Stimulated activated CD4-positive, alpha-beta T cell treated with anti-CD3 and anti-CD28 coated beads, Interleukin-12 subunit alpha, Interleukin-12 subunit beta, amount 100 ng/mL, for 24 hours (primary cell): ENCODE measurements at regions not wholly inside any gene's neighbourhood (a gene's known extent, or its start where the extent isn't known, plus 50 kb on each side); places are given as distances from the start of the nearest gene placed in this dataset.

ENCODE experiments used
- DNase-seq, 2 experiments: peaks; one replicate each; pipeline ENCODE4 v3.0.0-alpha.2; 2020; ENCODE audit warnings: low read depth in 2 of 2

DNA sequence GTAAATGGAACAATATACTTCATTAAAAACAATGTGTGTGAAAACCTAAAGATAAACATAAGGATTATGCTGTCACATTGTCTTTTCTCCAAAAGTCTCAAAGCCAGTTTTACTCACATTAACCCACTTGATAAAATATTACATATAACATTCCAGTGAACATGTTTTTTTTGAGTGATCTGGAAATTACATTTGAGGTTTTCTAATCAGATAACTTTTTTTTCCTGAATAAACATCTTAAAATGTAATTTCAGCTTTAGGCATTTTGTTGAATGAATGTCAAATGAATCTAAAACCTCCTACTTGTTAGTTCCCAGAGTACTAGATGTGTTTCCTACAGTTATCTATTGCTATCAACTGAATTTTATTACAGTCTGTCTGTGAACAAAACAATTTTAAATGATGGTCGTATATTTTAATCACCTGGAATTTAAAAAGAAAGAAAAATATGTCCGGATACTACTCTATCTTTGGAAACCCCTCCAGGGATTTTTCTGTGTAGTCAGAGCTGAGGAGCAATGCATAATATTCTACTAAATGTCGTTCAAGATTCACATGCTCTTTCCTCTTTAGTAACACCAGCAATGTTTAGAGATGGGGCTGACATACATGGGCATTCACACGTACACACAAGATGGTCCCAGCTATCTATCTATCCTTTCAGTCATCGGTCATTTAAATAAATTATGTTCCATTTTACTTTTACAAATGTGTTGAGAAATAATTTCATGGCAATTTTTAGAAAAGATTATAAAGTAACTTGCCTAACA, 283.9 kb downstream of the KLF12 start:
- DNase-seq: no peak

DNA sequence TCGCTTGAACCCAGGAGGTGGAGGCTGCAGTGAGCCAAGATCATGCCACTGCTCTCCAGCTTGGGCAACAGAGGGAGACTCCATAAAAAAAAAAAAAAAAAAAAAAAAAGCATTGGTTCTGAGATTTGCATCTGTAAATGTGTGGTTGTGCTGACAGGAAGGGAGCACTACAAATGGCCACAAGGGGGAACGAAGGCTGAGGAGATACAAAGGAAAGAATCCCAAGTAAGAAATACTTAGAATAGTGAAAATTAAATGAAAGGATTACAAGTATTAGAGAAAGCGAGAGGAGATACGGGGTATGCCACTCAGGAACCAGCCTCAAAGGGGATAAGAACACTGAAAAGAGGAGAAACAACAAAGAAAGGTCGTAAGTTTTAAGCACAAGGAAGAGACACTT, 284.9 kb downstream of the KLF12 start:
- DNase-seq: no peak

DNA sequence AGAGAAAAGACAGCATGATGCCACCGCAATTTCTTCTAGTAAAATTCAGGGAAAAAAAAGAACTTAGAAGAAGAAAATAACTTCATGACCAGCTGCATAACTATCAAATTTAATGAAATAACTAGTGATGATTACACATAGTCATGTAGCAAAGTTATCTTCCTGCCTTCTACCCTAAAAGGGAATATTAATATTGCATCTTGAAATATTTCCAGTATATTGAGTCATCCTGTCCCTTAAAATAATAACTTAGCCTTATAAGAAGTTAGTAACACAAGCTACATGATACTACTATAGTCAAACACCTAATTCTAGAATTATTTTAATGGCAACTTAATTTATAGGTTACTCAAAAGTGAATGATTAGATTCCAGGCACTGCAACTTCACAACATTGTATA, 289.2 kb downstream of the KLF12 start:
- DNase-seq: no peak

DNA sequence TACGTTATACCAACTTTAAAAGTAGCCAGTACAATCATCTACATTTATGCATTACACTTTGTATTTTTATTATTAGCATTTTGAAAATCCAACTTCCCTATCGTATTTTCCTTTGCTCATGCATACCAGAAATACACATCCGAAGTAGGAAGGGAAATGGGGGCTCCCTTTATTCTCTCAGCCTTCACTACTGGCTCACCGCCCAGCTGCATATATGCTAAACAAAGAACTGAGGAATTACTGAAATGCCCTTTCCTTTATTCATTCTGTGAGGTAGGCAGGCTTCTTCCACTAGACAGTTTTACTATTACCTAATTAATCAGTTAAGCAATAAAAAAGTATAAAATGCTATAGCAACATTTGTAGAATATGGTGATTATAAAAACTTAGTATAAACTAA, 291.6 kb downstream of the KLF12 start:
- DNase-seq: no peak

DNA sequence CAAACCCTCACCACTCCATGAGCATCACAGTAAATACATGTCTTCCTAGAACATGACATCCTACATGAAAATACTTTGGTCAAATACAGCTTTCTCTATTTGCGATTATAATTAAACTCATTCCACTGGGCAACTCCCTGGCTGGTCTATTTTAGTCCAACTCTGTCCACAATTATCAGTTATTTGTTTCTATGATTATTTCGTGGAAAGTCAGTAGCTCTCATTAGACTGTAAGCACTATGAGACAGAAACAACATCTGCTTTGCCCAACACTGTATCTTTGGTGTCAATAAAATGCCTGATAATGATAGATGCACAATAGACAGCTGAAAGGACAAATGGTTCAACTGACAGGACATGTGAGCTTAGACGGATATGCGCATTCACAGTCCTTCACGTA, 292.0 kb downstream of the KLF12 start:
- DNase-seq: no peak

DNA sequence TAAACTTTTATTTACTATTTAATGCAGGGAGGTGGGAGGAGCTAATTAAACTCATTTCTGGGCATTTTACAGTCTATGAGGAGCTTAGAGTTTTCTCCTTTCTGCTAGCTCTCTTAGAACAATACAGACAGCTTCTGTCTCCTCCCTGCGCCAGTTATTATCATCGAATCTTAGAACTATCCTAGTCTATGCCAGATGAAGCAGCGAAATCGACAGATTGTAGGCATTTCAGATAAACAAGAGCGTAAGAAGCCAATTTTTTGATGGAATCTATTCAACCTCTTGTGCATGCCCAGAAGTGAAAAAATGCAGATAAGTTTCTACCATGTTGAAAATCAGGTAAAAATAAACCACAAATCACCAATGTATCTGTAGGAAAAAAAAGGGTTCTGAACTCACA, 297.1 kb downstream of the KLF12 start:
- no peak for DNase-seq

DNA sequence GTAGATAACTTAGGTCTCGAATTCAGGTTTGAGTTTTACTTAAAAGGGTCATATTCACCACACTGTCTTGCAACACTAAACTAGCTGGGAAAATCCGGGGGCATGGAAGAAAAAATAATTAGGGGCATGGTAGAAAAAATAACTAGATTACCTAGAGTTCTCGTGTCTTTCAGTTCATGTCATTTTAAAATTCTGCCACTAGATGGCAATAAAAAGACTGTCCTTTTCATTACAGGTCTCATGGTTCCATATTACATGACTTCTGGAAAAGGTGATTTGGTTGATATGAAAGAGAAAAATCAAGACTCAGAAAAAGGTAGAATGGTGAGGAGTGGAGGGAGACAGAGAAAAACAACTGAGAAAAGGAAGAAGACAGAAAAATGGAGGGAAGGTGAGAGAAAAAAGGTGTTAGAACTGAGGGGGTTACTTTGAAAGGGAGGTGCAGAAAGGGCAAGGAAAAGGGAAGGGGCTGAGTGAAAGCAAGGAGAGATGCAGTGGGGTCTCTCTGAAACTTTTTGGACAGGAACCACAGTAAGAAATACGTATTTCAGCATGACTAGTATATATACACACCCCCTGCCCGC, 299.0 kb downstream of the KLF12 start:
- no peak for DNase-seq

DNA sequence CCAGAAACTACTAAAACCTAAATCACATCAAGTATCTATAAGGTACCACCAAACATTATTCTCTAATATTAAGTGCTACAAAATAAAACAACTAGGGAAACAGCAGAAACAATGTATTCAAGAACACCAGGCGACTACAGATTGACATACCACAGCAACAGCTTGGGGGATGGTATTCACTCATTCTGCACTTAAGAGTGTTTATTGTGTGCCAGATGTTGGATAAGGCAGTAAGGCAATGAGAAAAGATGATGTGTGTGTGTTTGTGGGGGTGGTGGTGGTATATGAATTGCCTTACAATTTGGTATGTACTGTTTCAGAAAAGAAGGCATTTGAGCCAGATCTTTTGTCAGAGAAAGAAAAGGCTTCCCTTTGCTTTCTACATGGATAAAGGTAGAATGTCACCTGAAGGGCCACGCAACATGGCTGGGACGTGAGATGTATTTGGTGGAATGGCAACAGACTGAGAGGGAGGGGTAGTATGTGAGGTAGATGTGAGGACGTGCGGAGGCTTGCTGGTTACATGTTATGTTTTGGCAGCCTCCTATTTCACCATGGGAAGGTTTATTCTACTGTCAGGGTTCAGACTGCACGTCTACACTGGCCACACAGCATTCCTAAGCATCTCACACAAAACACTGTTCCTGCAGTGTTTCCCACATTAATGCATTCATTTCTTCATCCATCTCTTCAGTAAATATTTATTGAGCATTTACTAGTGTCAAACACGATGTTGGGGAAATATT, 300.7 kb downstream of the KLF12 start:
- DNase-seq: no peak

DNA sequence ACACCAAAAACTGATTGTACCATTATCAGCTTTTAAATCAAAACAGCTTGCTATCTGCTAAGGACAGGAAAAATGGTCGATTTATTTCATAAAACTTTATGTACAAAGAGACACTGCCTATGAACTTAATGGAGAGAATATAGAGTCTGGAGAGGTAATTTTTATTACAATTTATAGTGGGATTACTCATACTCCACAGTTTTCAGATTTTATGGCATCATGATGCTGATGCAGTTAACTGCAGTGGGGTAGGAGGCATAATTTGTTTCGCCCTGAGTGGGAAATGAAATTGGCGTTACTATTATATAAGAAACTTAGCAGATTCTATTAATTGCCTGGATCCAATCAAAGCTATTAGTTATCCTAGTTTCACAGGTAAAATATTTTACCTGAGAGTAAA, 301.4 kb downstream of the KLF12 start:
- DNase-seq: no peak

DNA sequence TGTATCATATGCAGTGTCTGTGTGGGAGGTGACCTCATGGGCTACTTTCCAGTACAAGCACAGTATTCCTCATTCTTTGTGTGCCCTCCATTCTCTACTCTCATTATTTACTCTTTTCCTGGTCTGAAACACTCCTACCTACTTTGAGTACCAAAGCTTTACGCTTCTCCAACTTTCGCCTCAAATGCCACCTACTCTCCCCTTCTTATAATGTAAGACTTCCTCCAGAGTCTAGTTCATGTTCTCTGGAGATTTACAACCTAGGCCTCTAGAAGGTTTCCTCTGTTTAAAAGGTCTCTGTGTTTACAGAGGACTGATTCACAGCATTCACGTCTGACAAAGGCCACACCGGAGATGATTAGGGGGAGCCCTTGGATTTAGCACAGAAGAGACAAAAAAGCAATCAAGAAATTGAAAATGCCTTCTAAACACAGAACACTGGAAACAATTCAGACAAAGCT, 302.0 kb downstream of the KLF12 start:
- no peak for DNase-seq

DNA sequence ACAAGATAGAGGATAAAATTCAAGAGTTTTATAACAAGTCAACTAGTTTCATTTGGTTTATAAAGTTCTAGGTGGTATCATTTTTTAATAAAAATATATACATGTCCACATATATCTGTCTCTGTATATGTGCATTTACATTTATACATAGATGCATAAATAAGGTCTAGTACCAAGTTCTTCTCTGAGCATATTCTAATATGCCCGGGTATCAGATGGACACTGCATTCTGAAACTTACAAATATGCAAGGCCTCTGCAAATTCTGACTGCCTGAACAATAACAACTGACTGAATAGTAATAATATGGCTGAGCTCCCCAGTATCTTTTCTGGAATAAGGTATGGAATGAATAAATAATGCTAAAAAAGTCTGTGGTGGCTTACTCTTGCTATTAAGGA, 304.8 kb downstream of the KLF12 start:
- no peak for DNase-seq

DNA sequence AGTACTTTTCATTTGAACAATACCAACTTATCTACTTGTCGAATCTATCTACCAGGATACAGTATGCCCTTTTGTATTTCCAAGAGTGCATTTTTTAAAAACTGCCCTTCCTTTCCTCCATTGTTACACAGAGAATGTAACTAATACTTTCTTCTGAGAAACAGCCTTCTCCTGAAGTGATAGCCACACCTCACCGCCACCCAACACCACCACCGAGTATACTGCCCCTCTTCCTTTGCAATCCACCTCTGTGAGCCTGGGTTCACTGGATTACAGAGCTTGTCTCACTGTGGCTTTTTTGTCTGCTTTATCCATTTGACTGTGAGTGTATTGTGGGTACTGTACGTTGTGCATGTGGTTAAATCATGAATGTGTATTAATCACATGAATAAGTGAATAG, 305.4 kb downstream of the KLF12 start:
- no peak for DNase-seq

DNA sequence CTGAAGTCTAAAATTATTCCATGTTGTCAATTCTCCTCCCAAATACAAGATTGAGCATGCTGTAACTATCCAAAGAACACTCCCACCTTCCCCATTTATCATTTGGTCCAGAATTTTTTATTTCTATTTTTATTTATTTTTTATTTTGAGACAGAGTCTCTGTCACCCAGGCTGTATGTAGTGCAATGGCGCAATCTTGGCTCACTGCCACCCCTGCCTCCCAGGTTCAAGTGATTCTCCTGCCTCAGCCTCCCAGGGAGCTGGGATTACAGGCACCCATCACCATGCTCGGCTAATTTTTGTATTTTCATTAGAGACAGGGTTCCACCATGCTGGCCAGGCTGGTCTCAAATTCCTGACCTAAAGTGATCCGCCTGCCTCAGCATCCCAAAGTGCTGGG, 306.8 kb downstream of the KLF12 start:
- DNase-seq: no peak

DNA sequence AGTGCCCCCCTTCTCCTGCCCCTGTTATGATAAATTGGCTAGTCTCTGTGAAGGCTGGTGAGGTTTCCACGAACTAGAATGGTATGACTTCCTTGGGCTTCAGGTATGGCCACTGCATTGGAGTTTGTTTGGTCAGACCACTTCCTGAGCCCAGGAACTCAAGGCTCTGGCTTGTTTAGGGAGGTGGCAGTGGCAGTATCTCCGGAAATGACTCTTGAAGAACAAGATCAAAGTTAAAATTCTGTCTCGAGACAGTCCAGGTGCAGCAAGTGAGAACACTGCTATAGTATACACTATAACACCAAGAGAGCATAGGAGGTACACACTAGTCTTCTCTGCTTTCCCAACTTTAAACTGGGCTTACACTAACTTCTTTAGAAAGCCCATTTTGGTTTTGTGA, 309.1 kb downstream of the KLF12 start:
- DNase-seq: no peak

DNA sequence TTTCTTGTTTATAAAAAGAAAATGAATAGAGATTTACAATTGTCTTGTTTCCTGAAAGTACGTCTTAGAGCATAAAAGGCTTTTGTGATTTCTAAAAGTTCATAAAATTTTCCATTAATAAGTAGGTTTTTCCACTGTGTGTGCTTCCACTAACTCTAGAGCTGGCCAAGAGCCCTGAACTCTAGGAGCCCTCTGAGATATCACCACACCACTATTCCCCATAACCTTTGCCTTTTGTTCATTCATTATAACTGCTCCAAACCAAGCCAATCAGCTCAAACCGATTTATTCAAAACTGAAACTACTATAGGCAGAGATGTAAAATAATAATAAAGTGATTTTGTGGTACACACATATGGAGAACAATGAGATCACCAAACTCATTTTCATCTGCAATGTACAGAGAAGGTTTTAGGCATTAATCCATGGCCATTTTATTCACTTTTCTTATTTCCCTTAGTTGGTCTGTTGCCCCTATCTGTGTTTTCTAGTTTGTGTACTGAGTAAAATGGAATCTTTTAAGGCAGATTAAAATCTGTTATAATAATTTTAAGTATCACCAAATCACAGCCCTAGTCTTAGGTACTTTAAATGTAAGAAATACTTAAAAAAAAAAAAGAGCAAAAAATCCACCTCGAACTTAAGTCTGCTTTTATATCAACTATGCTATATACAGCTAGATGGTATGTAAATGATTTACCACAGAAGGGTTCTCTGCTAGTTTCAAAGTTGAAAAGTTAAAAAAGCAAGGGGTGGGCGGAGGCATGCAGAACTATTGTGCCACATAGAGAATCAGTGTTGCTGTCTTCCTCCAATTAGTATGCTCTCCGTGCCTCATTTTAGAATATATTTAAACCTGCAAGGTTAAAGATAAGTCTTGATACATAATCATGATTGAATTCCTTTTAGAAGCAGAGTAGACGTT, 311.3 kb downstream of the KLF12 start:
- no peak for DNase-seq

DNA sequence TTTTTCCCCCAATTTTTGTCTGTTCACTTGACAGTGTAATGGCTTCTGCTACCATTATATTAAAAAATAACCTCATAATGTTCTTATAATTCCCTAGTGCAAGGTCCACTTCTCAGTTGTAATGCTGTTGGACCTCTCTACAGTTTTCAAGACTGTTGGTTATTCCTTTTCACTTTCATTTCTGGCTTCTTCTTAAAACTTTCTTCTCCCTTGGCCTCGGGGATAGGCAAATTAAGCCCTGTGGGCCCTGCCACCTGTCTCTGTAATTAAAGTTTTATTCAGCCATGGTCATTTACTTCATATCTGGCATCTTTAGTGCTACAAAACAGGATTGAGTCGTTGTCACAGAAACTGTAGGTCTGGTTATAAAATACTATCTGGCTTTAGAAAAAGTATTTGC, 313.5 kb downstream of the KLF12 start:
- DNase-seq: no peak

DNA sequence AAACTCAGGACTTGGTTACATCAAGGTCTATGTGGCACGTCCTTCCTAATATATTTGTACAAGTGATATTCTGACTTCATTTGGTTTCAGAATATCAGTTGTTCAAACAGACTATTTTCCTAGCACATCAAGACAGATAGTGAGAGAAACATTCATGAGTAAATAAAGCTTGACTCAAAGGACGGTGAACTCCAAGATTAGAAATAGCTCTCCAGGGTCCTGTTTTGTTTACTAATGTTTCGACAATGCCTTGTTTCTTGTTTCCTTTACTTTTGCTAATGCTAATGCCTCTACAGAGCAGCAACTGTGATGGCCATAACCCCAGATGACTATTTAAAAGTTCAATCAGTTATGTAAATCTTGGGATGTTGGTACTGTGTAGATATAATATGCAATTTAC, 313.9 kb downstream of the KLF12 start:
- no peak for DNase-seq

DNA sequence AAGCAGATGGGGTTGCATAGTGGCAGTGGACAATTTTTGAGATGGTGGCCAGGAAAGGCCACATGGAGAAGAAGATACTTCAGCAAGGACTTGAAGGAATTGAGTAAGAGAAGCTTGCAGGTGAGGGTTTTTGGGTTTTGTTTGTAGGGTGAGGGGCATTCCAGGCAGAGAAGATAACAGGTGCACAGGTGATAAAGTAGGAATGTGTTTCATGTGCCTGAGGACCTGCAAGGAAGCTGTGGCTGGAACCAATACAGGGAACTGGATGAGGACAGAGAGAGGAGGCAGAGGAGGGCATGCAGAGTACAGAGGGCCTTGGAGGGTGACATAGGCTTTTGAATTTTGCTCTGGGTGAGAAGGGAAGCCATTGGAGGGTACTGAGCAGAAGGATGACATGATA, 314.5 kb downstream of the KLF12 start:
- no peak for DNase-seq

DNA sequence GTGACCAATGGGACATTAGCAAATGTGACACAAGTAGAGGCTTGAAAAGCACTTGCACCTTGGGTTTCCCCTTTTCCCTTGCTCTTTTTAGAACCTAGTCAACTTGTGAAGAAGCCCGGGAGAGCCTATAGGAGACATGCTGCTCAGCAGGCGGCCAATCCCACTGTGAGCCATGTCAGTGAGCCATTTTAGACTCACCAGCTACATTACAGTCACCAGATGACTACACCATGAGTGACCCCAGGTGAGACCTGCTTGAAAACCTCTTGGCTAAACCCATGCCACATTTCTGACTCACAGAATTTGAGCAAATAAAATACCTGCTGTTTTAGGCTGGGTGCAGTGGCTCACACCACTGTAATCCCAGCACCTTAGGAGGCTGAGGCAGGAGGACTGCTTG, 317.5 kb downstream of the KLF12 start:
- DNase-seq: no peak

DNA sequence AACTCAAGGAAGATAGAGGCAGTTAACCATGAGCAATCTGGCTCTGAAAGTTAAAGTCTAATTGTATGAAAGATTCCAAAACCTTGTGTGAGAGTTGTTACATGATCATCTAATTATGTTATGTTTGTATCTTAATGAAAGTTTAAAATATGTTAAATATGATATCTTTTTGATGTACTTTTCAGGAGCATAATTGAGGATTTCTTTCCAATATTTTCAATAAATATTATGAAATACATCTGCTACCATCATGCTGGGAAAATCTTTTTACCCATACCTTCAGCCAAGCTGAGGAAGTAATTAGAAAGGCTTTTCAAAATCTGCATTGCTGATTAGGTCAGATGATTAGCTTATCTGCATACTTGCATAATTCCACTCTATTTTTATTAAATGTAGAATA, 318.4 kb downstream of the KLF12 start:
- no peak for DNase-seq

DNA sequence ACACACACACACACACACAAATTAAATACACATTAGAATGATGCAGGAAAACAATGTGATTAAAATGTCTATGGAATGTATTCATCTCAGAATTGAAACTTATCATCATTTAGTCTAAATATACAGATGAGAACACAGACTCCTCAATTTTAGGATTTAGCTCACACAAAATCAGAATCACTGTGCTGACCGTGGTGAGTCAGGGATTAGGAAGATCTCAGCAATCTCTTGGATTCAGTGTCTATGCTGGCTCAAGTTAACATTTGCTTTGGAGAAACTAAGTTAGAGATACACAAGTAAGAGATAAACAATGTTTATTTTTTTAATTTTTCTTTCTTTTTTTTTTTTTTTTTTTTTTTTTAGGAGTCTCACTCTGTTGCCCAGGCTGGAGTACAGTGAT, 323.6 kb downstream of the KLF12 start:
- DNase-seq: no peak

DNA sequence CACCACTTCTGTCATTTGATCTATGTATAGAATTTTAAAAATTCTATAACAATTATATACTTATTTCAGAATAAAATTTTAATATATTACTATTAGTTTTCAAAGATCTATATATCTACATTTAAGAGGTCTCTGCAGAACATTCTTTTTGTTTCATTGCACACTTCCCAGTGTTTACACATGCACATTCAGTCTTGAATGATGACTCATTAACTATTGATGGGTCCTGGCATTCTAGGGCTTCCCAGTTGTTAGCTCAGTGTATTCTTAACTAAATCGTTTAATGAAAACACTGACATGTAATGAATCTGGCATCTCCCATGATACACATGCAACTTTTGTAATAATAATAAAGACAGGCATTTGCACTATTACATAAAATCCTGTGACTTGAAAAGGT, 324.6 kb downstream of the KLF12 start:
- no peak for DNase-seq
